Loucy (cell line): ENCODE measurements at regions not wholly inside any gene's neighbourhood (a gene's known extent, or its start where the extent isn't known, plus 50 kb on each side); places are given as distances from the start of the nearest gene placed in this dataset.

Experiments used
- H2AFZ ChIP-seq: fragments of 200-600 bp; sonication (generic); 2 replicates; pipeline ENCODE4 v1.6.0; 2016; ENCODE audit warnings: antibody characterized with exemption, mild to moderate bottlenecking, low read length, moderate library complexity
- H3F3A ChIP-seq: fragments of 200-600 bp; 2 replicates; pipeline ENCODE4 v1.6.0; 2016; ENCODE audit warnings: antibody characterized with exemption, low read depth, mild to moderate bottlenecking
- H3K27me3 ChIP-seq: fragments of 200-600 bp; sonication (generic); 2 replicates; pipeline ENCODE4 v1.6.1; 2014; ENCODE audit warnings: low read length, mild to moderate bottlenecking; ENCODE audit not compliant: insufficient read depth, poor library complexity, severe bottlenecking
- H3K36me3 ChIP-seq: fragments of 200-600 bp; sonication (generic); 2 replicates; pipeline ENCODE4 v1.6.1; 2016; ENCODE audit warnings: low read length; ENCODE audit not compliant: insufficient read depth
- H3K4me1 ChIP-seq: fragments of 200-600 bp; sonication (generic); 2 replicates; pipeline ENCODE4 v1.5.1; 2014; ENCODE audit warnings: low read length, mild to moderate bottlenecking; ENCODE audit not compliant: insufficient read depth, poor library complexity, severe bottlenecking
- H3K4me2 ChIP-seq: fragments of 200-600 bp; sonication (generic); 2 replicates; pipeline ENCODE4 v1.6.0; 2014; ENCODE audit warnings: antibody characterized with exemption, low read length, low read depth, mild to moderate bottlenecking; ENCODE audit not compliant: poor library complexity, severe bottlenecking
- H3K4me3 ChIP-seq: fragments of 200-600 bp; sonication (generic); 2 replicates; pipeline ENCODE4 v1.5.1; 2014; ENCODE audit warnings: low read length, mild to moderate bottlenecking, mixed read lengths; ENCODE audit not compliant: poor library complexity, severe bottlenecking
- H3K79me2 ChIP-seq: fragments of 200-600 bp; sonication (generic); 2 replicates; pipeline ENCODE4 v1.6.1; 2014; ENCODE audit warnings: low read length; ENCODE audit not compliant: insufficient read depth
- H3K9ac ChIP-seq: fragments of 200-600 bp; sonication (generic); 2 replicates; pipeline ENCODE4 v1.6.0; 2014; ENCODE audit warnings: mild to moderate bottlenecking, low read depth, low read length, moderate library complexity; ENCODE audit not compliant: poor library complexity, severe bottlenecking
- H3K9me2 ChIP-seq: fragments of 200-600 bp; sonication (generic); replicated peaks from 2 replicates; pipeline ENCODE4 v1.6.1; 2016; ENCODE audit warnings: low read depth, low read length, mixed read lengths
- H3K9me3 ChIP-seq: fragments of 200-600 bp; sonication (generic); 2 replicates; pipeline ENCODE4 v1.6.1; 2014; ENCODE audit warnings: mild to moderate bottlenecking, antibody characterized with exemption, low read length, low read depth; ENCODE audit not compliant: insufficient read depth
- H4K20me1 ChIP-seq: fragments of 200-600 bp; sonication (generic); 2 replicates; pipeline ENCODE4 v1.6.0; 2014; ENCODE audit warnings: antibody characterized with exemption, low read length, mild to moderate bottlenecking; ENCODE audit not compliant: insufficient read depth, poor library complexity, severe bottlenecking
- EZH2phosphoT487 ChIP-seq: fragments of 200-600 bp; IDR thresholded peaks from 2 replicates; pipeline ENCODE4 v1.6.1; 2018; ENCODE audit warnings: antibody characterized with exemption, mild to moderate bottlenecking, moderate library complexity, borderline replicate concordance
- TF ChIP-seq, protein P1 (sequence below): fragments of 200-600 bp; sonication (generic); conservative IDR thresholded peaks from 2 replicates; pipeline ENCODE4 v1.5.1; 2014; ENCODE audit warnings: mild to moderate bottlenecking, antibody characterized with exemption, low read length

DNA sequence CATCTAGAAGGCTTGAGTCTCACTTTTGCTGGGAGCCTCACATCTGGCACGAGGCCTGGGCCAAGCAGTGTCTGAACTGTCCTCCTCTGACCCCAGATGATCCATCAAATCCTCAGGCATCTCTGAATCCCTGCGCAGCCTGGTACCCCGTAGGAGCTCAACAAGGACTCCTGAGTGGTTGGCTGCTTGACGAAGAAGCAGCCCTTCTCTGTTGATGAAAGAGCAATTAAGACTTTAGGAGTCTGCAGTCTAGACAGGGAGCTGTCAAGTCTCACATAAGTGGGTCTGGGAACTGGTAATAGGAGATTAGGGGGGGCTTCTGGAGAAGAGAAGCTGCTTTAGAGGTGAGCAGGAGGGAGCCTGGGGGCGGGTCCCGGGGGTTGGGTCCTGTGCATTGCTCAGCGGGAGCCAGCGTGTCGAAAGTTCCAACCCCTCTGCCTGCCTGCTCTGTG, 326.0 kb downstream of the RPS24 start:
- Histone ChIP-seq H3K9ac (no peak overlapping the region), H3K4me3 (no peak overlapping the region), H2AFZ (no peak overlapping the region), H3K4me1 (peaks cover 24% of the 10 kb centered on the region), H3F3A (no peaks in the 10 kb centered on the region), H3K36me3 (no peaks in the 10 kb centered on the region), H4K20me1 (no peaks in the 10 kb centered on the region), H3K9me2 (no peaks in the 10 kb centered on the region), H3K79me2 (no peaks in the 10 kb centered on the region), H3K27me3 (no peaks in the 10 kb centered on the region), H3K4me2 (no peak overlapping the region), H3K9me3 (no peaks in the 10 kb centered on the region)
- TF ChIP-seq, protein P1, sequence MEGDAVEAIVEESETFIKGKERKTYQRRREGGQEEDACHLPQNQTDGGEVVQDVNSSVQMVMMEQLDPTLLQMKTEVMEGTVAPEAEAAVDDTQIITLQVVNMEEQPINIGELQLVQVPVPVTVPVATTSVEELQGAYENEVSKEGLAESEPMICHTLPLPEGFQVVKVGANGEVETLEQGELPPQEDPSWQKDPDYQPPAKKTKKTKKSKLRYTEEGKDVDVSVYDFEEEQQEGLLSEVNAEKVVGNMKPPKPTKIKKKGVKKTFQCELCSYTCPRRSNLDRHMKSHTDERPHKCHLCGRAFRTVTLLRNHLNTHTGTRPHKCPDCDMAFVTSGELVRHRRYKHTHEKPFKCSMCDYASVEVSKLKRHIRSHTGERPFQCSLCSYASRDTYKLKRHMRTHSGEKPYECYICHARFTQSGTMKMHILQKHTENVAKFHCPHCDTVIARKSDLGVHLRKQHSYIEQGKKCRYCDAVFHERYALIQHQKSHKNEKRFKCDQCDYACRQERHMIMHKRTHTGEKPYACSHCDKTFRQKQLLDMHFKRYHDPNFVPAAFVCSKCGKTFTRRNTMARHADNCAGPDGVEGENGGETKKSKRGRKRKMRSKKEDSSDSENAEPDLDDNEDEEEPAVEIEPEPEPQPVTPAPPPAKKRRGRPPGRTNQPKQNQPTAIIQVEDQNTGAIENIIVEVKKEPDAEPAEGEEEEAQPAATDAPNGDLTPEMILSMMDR, result no peak
- no peak for TF ChIP-seq EZH2phosphoT487

DNA sequence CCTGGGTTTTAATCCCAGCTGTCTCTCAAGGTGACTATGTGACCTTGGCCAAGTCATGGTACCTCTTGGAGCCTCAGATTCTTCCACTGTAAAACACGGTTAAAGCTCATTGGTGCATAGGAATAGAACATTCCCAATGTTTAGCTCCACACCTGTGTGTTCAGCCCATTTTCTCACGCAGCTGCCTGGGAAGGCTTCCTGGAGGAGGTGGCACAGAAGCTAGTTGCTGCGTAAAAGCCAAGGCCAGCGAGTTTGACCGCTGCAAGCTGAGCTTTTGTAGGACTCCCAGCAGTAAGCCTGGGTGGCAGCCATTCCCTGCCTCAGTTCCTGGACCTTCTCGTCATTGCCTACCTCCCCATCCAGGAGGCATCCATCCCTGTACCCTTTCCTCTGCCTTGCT, 326.6 kb downstream of the RPS24 start:
- no peak overlapping the region for H3K4me2 ChIP-seq
- H4K20me1 ChIP-seq, result no peaks in the 10 kb centered on the region
- no peak overlapping the region for H3K4me3 ChIP-seq
- H3K9me2 ChIP-seq, result no peaks in the 10 kb centered on the region
- H3K36me3 ChIP-seq, result no peaks in the 10 kb centered on the region
- no peaks in the 10 kb centered on the region for H3F3A ChIP-seq
- TF ChIP-seq EZH2phosphoT487, result no peak
- TF ChIP-seq, protein P1, result no peak
- H3K27me3 ChIP-seq, result no peaks in the 10 kb centered on the region
- no peak overlapping the region for H3K9ac ChIP-seq
- no peaks in the 10 kb centered on the region for H3K79me2 ChIP-seq
- H3K4me1 ChIP-seq, result peaks cover 24% of the 10 kb centered on the region
- H3K9me3 ChIP-seq, result no peaks in the 10 kb centered on the region
- H2AFZ ChIP-seq, result no peak overlapping the region

DNA sequence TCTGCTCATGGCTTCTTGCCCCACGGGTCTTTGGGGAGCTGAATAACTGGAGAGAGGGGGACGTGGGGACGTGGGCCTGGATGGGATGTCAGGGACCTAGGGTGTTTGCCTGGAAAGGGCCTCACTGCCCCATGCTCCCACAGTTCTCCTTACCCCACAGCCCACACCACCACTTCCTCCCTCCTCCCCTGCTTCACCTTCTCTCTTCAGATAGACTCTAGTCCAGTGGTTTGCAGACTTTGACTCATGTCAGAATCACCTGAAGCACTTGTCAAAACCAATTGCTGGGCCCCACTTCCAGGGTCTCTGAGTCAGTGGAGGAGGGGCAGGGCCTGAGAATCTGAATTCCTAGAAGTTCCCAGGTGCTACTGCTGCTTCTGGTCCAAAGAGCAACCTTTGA, 327.4 kb downstream of the RPS24 start:
- no peaks in the 10 kb centered on the region for H3K36me3 ChIP-seq
- no peaks in the 10 kb centered on the region for H4K20me1 ChIP-seq
- H3K4me1 ChIP-seq, result peaks cover 21% of the 10 kb centered on the region
- H3K4me3 ChIP-seq, result no peak overlapping the region
- H3K4me2 ChIP-seq, result no peak overlapping the region
- no peaks in the 10 kb centered on the region for H3K9me3 ChIP-seq
- no peak overlapping the region for H3K9ac ChIP-seq
- H3K9me2 ChIP-seq, result no peaks in the 10 kb centered on the region
- H3K27me3 ChIP-seq, result no peaks in the 10 kb centered on the region
- H3K79me2 ChIP-seq, result no peaks in the 10 kb centered on the region
- TF ChIP-seq, protein P1, result no peak
- TF ChIP-seq EZH2phosphoT487, result no peak
- H2AFZ ChIP-seq, result no peak overlapping the region
- H3F3A ChIP-seq, result no peaks in the 10 kb centered on the region
